HL-60 (cell line): ENCODE measurements at regions not wholly inside any gene's neighbourhood (a gene's known extent, or its start where the extent isn't known, plus 50 kb on each side); places are given as distances from the start of the nearest gene placed in this dataset.

ENCODE experiments used
- DNase-seq, 2 experiments: peaks; one replicate each; pipeline ENCODE4 v3.0.0-alpha.2; 2010 to 2020; ENCODE audit warnings: low read depth in 1 of 2, low spot score in 1 of 2
- H3K27ac ChIP-seq: fragments of 250-450 bp; sonication (Bioruptor Pico); replicated peaks from 2 replicates; pipeline ENCODE4 v1.5.1; 2020; ENCODE audit warnings: mild to moderate bottlenecking, moderate library complexity
- H3K27me3 ChIP-seq: fragments of 250-450 bp; sonication (Bioruptor Pico); 2 replicates; pipeline ENCODE4 v1.5.1; 2021; ENCODE audit warnings: mild to moderate bottlenecking, moderate library complexity; ENCODE audit not compliant: insufficient read depth, poor library complexity, severe bottlenecking
- H3K4me3 ChIP-seq: replicated peaks from 2 replicates; pipeline ENCODE4 v1.5.1; 2011; ENCODE audit warnings: mild to moderate bottlenecking, control low read depth, low read length; ENCODE audit not compliant: insufficient read depth
- GABPA ChIP-seq: IDR thresholded peaks from 2 replicates; pipeline ENCODE4 v1.6.1; 2012; ENCODE audit warnings: low read depth
- POLR2AphosphoS5 ChIP-seq: IDR thresholded peaks from 2 replicates; pipeline ENCODE4 v1.6.1; 2012; ENCODE audit warnings: low read depth
- SPI1 ChIP-seq: IDR thresholded peaks from 2 replicates; pipeline ENCODE4 v1.6.1; 2012; ENCODE audit warnings: low read depth, mild to moderate bottlenecking, borderline replicate concordance
- TF ChIP-seq, protein P1 (sequence below): IDR thresholded peaks from 2 replicates; pipeline ENCODE4 v1.6.1; 2012; ENCODE audit warnings: low read depth; ENCODE audit not compliant: insufficient replicate concordance
- TF ChIP-seq, protein P2 (sequence below): IDR thresholded peaks from one replicate; pipeline ENCODE4 v1.5.1; 2011; ENCODE audit warnings: low read length, control low read depth, inconsistent platforms; ENCODE audit not compliant: insufficient read depth

DNA sequence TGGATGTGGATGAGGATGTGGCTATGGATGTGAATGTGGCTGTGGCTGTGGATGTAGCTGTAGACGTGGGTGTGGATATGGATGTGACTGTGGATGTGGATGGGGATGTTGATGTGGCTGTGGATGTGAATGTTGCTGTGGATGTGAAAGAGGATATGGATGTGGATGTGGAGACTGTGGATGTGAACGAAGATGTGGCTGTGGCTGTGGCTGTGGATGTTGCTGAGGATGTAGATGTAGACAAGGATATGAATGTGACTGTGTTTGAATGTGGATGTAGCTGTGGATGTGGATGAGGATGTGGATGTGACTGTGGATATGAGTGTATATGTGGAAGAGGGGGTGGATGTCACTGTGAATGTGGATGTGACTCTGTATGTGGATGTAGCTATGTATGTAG, 884.6 kb upstream of the CHAC2 start:
- DNase-seq = no peak
- TF ChIP-seq GABPA (no peak), SPI1 (no peak), POLR2AphosphoS5 (no peak)
- TF ChIP-seq, protein P1, sequence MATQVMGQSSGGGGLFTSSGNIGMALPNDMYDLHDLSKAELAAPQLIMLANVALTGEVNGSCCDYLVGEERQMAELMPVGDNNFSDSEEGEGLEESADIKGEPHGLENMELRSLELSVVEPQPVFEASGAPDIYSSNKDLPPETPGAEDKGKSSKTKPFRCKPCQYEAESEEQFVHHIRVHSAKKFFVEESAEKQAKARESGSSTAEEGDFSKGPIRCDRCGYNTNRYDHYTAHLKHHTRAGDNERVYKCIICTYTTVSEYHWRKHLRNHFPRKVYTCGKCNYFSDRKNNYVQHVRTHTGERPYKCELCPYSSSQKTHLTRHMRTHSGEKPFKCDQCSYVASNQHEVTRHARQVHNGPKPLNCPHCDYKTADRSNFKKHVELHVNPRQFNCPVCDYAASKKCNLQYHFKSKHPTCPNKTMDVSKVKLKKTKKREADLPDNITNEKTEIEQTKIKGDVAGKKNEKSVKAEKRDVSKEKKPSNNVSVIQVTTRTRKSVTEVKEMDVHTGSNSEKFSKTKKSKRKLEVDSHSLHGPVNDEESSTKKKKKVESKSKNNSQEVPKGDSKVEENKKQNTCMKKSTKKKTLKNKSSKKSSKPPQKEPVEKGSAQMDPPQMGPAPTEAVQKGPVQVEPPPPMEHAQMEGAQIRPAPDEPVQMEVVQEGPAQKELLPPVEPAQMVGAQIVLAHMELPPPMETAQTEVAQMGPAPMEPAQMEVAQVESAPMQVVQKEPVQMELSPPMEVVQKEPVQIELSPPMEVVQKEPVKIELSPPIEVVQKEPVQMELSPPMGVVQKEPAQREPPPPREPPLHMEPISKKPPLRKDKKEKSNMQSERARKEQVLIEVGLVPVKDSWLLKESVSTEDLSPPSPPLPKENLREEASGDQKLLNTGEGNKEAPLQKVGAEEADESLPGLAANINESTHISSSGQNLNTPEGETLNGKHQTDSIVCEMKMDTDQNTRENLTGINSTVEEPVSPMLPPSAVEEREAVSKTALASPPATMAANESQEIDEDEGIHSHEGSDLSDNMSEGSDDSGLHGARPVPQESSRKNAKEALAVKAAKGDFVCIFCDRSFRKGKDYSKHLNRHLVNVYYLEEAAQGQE = no peak
- TF ChIP-seq, protein P2, sequence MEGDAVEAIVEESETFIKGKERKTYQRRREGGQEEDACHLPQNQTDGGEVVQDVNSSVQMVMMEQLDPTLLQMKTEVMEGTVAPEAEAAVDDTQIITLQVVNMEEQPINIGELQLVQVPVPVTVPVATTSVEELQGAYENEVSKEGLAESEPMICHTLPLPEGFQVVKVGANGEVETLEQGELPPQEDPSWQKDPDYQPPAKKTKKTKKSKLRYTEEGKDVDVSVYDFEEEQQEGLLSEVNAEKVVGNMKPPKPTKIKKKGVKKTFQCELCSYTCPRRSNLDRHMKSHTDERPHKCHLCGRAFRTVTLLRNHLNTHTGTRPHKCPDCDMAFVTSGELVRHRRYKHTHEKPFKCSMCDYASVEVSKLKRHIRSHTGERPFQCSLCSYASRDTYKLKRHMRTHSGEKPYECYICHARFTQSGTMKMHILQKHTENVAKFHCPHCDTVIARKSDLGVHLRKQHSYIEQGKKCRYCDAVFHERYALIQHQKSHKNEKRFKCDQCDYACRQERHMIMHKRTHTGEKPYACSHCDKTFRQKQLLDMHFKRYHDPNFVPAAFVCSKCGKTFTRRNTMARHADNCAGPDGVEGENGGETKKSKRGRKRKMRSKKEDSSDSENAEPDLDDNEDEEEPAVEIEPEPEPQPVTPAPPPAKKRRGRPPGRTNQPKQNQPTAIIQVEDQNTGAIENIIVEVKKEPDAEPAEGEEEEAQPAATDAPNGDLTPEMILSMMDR = no peak
- H3K27me3 ChIP-seq = no peaks in the 10 kb centered on the region
- H3K27ac ChIP-seq = no peak overlapping the region
- H3K4me3 ChIP-seq = no peak overlapping the region

DNA sequence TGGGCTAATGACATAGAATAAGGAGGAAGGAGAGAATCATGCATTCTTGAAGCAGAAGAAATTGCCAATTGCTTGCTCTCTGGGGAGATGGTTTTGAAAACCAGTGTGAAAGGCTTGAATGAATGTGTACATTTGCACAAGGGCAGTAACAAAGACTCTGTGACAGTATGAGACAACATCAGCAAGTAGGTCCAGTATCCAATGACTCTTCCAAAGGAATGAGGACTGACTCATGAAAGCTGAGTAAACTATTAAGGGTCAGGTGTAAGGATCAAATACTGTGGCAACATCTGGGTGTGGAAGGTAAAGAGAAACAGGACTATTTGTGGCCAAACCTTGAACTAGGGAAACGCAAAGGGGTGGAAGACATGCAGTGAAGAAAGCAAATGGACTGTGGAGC, 886.0 kb upstream of the CHAC2 start:
- H3K27ac ChIP-seq = no peak overlapping the region
- no peak for DNase-seq

DNA sequence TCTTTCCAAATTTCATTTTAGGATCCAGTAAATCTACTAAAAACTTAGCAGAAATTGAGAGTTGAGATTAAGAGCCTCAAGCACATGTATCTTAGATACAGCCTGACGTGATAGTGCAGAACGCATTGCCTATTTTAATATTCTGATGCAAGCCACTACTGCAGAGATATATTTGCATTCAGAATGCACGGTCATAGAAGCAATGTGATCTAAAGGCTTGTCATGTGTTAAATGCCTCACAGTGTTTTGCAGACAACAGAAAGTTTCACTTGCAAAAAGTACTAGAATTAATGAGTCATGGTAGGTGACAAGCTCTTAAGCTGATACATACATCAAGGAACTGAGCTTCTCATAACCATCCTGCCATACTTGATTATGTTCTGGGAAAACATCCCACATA, 886.7 kb upstream of the CHAC2 start:
- H3K27ac ChIP-seq = no peak overlapping the region
- no peaks in the 10 kb centered on the region for H3K27me3 ChIP-seq
- DNase-seq = no peak
- TF ChIP-seq, protein P2 = no peak
- TF ChIP-seq, protein P1 = no peak
- no peak for TF ChIP-seq POLR2AphosphoS5
- TF ChIP-seq GABPA = no peak
- TF ChIP-seq SPI1 = no peak
- no peak overlapping the region for H3K4me3 ChIP-seq

More for the DNA sequence above, 886.0 kb upstream of the CHAC2 start:
- Histone ChIP-seq H3K4me3 (no peak overlapping the region), H3K27me3 (no peaks in the 10 kb centered on the region)
- TF ChIP-seq, protein P1 = no peak

DNA sequence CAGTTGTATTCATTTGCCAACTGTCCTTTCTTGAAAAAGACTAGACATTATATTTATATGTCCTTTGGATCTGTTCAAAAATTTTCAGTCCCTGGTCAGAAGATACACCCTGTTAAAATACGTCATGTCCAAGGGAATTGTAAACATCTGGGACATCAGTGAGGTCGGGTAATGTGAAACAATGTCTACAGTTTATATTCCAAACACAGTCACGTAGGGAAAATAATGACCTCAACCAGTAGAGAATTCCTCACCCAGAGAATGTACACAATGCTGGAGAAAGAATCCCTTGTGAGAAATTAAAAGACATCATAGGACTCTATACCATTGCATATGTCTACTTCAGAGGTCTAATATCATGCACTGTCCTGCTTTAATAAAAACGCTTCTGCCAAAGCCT, 888.0 kb upstream of the CHAC2 start:
- Histone ChIP-seq H3K27me3 (no peaks in the 10 kb centered on the region), H3K27ac (no peak overlapping the region), H3K4me3 (no peak overlapping the region)
- DNase-seq = no peak
- TF ChIP-seq GABPA (no peak), POLR2AphosphoS5 (no peak), SPI1 (no peak)
- TF ChIP-seq, protein P2 = no peak
- TF ChIP-seq, protein P1 = no peak
